PC-3 (cell line): ENCODE measurements at regions not wholly inside any gene's neighbourhood (a gene's known extent, or its start where the extent isn't known, plus 50 kb on each side); places are given as distances from the start of the nearest gene placed in this dataset.

Experiments used
- CTCF ChIP-seq: fragments of 300-600 bp; sonication (generic); conservative IDR thresholded peaks from 2 replicates; pipeline ENCODE4 v1.5.1; 2017; ENCODE audit warnings: antibody characterized with exemption, low read depth, mild to moderate bottlenecking, low read length
- EZH2 ChIP-seq: fragments of 300-600 bp; sonication (generic); IDR thresholded peaks from one replicate; pipeline ENCODE4 v1.6.1; 2017; ENCODE audit warnings: antibody characterized with exemption, mild to moderate bottlenecking, low read length; ENCODE audit not compliant: unreplicated experiment
- EZH2phosphoT487 ChIP-seq: fragments of 300-600 bp; sonication (generic); IDR thresholded peaks from 2 replicates; pipeline ENCODE4 v1.6.1; 2018; ENCODE audit warnings: mild to moderate bottlenecking, antibody characterized with exemption, low read length, borderline replicate concordance

GRCh38 chr9:121568343-121569265 is 69.0 kb upstream of the GGTA1 start:
- TF ChIP-seq CTCF = no peak
- no peak for TF ChIP-seq EZH2phosphoT487
- TF ChIP-seq EZH2 = no peak
